ENCODE measurements at regions not wholly inside any gene's neighbourhood (a gene's known extent, or its start where the extent isn't known, plus 50 kb on each side); places are given as distances from the start of the nearest gene placed in this dataset.

- Mint-ChIP-seq H3K4me3 (no peak overlapping the region), H3K36me3 (no peaks in the 10 kb centered on the region), H3K27ac (no peak overlapping the region), H3K27me3 (no peaks in the 10 kb centered on the region), H3K9me3 (peaks cover 0 to 10% (median 0%) of the 10 kb centered on the region in 7 donors), H3K4me1 (no peaks in the 10 kb centered on the region)
- DNase-seq (no peak), ATAC-seq (ENCODE audit: low read depth in 2 of 2) (no peak)
Measured at GRCh38 chr14:82153689-82154088, 620.0 kb upstream of the SEL1L start.

- no peak for ATAC-seq (ENCODE audit: low read depth in 2 of 2)
- Mint-ChIP-seq H3K27me3 (no peaks in the 10 kb centered on the region), H3K9me3 (peaks cover 0 to 8% (median 5%) of the 10 kb centered on the region in 7 donors), H3K4me1 (no peaks in the 10 kb centered on the region), H3K27ac (no peak overlapping the region), H3K4me3 (no peak overlapping the region), H3K36me3 (no peaks in the 10 kb centered on the region)
- no peak for DNase-seq
Measured at GRCh38 chr14:82159624-82160023, 626.0 kb upstream of the SEL1L start.

- ATAC-seq (ENCODE audit: low read depth in 2 of 2): no peak
Measured at GRCh38 chr14:82180139-82180538, 646.5 kb upstream of the SEL1L start.

GRCh38 chr14:82182646-82183045 lies 649.0 kb upstream of the SEL1L start:
- DNase-seq (no peak), ATAC-seq (ENCODE audit: low read depth in 2 of 2) (no peak)
- Mint-ChIP-seq H3K4me3 (no peak overlapping the region), H3K36me3 (no peaks in the 10 kb centered on the region), H3K9me3 (peaks cover 2 to 10% (median 6%) of the 10 kb centered on the region in 7 donors), H3K27me3 (no peaks in the 10 kb centered on the region), H3K4me1 (no peaks in the 10 kb centered on the region), H3K27ac (no peak overlapping the region)

More at GRCh38 chr14:82180139-82180538, 646.5 kb upstream of the SEL1L start:
- no peak overlapping the region for H3K4me3 Mint-ChIP-seq
- H3K27me3 Mint-ChIP-seq: no peaks in the 10 kb centered on the region
- H3K9me3 Mint-ChIP-seq: peaks cover 0 to 8% (median 3%) of the 10 kb centered on the region in 7 donors
- DNase-seq: no peak
- H3K27ac Mint-ChIP-seq: no peak overlapping the region
- no peaks in the 10 kb centered on the region for H3K4me1 Mint-ChIP-seq
- H3K36me3 Mint-ChIP-seq: no peaks in the 10 kb centered on the region

- H3K27ac Mint-ChIP-seq: no peak overlapping the region
- peaks cover 0 to 11% (median 8%) of the 10 kb centered on the region in 7 donors for H3K9me3 Mint-ChIP-seq
- ATAC-seq (ENCODE audit: low read depth in 2 of 2) (no peak), DNase-seq (no peak)
- no peaks in the 10 kb centered on the region for H3K36me3 Mint-ChIP-seq
- no peaks in the 10 kb centered on the region for H3K27me3 Mint-ChIP-seq
- H3K4me1 Mint-ChIP-seq: no peaks in the 10 kb centered on the region
- no peak overlapping the region for H3K4me3 Mint-ChIP-seq
Measured at GRCh38 chr14:82190742-82191141, 657.1 kb upstream of the SEL1L start.

- H3K4me1 Mint-ChIP-seq: no peaks in the 10 kb centered on the region
- no peaks in the 10 kb centered on the region for H3K36me3 Mint-ChIP-seq
- peaks cover 0 to 11% (median 6%) of the 10 kb centered on the region in 7 donors for H3K9me3 Mint-ChIP-seq
- H3K4me3 Mint-ChIP-seq: no peak overlapping the region
- DNase-seq (no peak), ATAC-seq (ENCODE audit: low read depth in 2 of 2) (no peak)
- H3K27ac Mint-ChIP-seq: no peak overlapping the region
- no peaks in the 10 kb centered on the region for H3K27me3 Mint-ChIP-seq
Measured at GRCh38 chr14:82192387-82192786, 658.7 kb upstream of the SEL1L start.

GRCh38 chr14:82223276-82223675 lies 689.6 kb upstream of the SEL1L start:
- H3K36me3 Mint-ChIP-seq: no peaks in the 10 kb centered on the region
- H3K4me1 Mint-ChIP-seq: no peaks in the 10 kb centered on the region
- H3K4me3 Mint-ChIP-seq: no peak overlapping the region
- DNase-seq (no peak), ATAC-seq (ENCODE audit: low read depth in 2 of 2) (no peak)
- H3K9me3 Mint-ChIP-seq: peaks cover 0 to 12% (median 6%) of the 10 kb centered on the region in 7 donors
- no peak overlapping the region for H3K27ac Mint-ChIP-seq
- H3K27me3 Mint-ChIP-seq: no peaks in the 10 kb centered on the region

- no peak for DNase-seq
Measured at GRCh38 chr14:82224610-82225009, 691.0 kb upstream of the SEL1L start.

GRCh38 chr14:82230748-82231147 lies 697.1 kb upstream of the SEL1L start:
- Mint-ChIP-seq H3K27ac (no peak overlapping the region), H3K4me1 (no peaks in the 10 kb centered on the region), H3K27me3 (no peaks in the 10 kb centered on the region), H3K36me3 (no peaks in the 10 kb centered on the region), H3K4me3 (no peak overlapping the region), H3K9me3 (peaks cover 1 to 9% (median 7%) of the 10 kb centered on the region in 7 donors)
- DNase-seq (no peak), ATAC-seq (ENCODE audit: low read depth in 2 of 2) (no peak)

More at GRCh38 chr14:82224610-82225009, 691.0 kb upstream of the SEL1L start:
- Mint-ChIP-seq H3K9me3 (peaks cover 0 to 18% (median 7%) of the 10 kb centered on the region in 7 donors), H3K4me3 (no peak overlapping the region), H3K27me3 (no peaks in the 10 kb centered on the region), H3K36me3 (no peaks in the 10 kb centered on the region), H3K4me1 (no peaks in the 10 kb centered on the region), H3K27ac (peak overlapping the region in 1 of 6 donors; percentile 65)
- no peak for ATAC-seq (ENCODE audit: low read depth in 2 of 2)

GRCh38 chr14:82238649-82239048 lies 705.0 kb upstream of the SEL1L start:
- DNase-seq (no peak), ATAC-seq (ENCODE audit: low read depth in 2 of 2) (no peak)
- Mint-ChIP-seq H3K27ac (no peak overlapping the region), H3K36me3 (no peaks in the 10 kb centered on the region), H3K4me3 (no peak overlapping the region), H3K27me3 (no peaks in the 10 kb centered on the region), H3K4me1 (no peaks in the 10 kb centered on the region), H3K9me3 (peaks cover 0 to 10% (median 6%) of the 10 kb centered on the region in 7 donors)

GRCh38 chr14:82239223-82239622 lies 705.6 kb upstream of the SEL1L start:
- DNase-seq: no peak
- H3K9me3 Mint-ChIP-seq: peaks cover 0 to 10% (median 6%) of the 10 kb centered on the region in 7 donors
- no peak overlapping the region for H3K27ac Mint-ChIP-seq
- no peak overlapping the region for H3K4me3 Mint-ChIP-seq
- H3K27me3 Mint-ChIP-seq: no peaks in the 10 kb centered on the region
- H3K36me3 Mint-ChIP-seq: no peaks in the 10 kb centered on the region
- no peaks in the 10 kb centered on the region for H3K4me1 Mint-ChIP-seq
- no peak for ATAC-seq (ENCODE audit: low read depth in 2 of 2)

- no peaks in the 10 kb centered on the region for H3K4me1 Mint-ChIP-seq
- no peak for ATAC-seq (ENCODE audit: low read depth in 2 of 2)
- H3K4me3 Mint-ChIP-seq: no peak overlapping the region
- H3K36me3 Mint-ChIP-seq: no peaks in the 10 kb centered on the region
- H3K27ac Mint-ChIP-seq: no peak overlapping the region
- H3K9me3 Mint-ChIP-seq: peaks cover 0 to 4% (median 3%) of the 10 kb centered on the region in 7 donors
- no peak for DNase-seq
- H3K27me3 Mint-ChIP-seq: no peaks in the 10 kb centered on the region
Measured at GRCh38 chr14:82244791-82245190, 711.1 kb upstream of the SEL1L start.

- H3K4me1 Mint-ChIP-seq: no peaks in the 10 kb centered on the region
- H3K36me3 Mint-ChIP-seq: no peaks in the 10 kb centered on the region
- DNase-seq (no peak), ATAC-seq (ENCODE audit: low read depth in 2 of 2) (no peak)
- peaks cover 0 to 11% (median 2%) of the 10 kb centered on the region in 7 donors for H3K9me3 Mint-ChIP-seq
- no peak overlapping the region for H3K4me3 Mint-ChIP-seq
- H3K27me3 Mint-ChIP-seq: no peaks in the 10 kb centered on the region
- H3K27ac Mint-ChIP-seq: no peak overlapping the region
Measured at GRCh38 chr14:82251494-82251893, 717.8 kb upstream of the SEL1L start.

GRCh38 chr14:82270286-82270685 lies 736.6 kb upstream of the SEL1L start:
- ATAC-seq (ENCODE audit: low read depth in 2 of 2) (no peak), DNase-seq (no peak)
- no peaks in the 10 kb centered on the region for H3K27me3 Mint-ChIP-seq
- no peak overlapping the region for H3K4me3 Mint-ChIP-seq
- no peaks in the 10 kb centered on the region for H3K4me1 Mint-ChIP-seq
- H3K36me3 Mint-ChIP-seq: no peaks in the 10 kb centered on the region
- no peak overlapping the region for H3K27ac Mint-ChIP-seq
- peaks cover 0 to 17% (median 2%) of the 10 kb centered on the region in 7 donors for H3K9me3 Mint-ChIP-seq

- no peaks in the 10 kb centered on the region for H3K27me3 Mint-ChIP-seq
- no peaks in the 10 kb centered on the region for H3K36me3 Mint-ChIP-seq
- H3K27ac Mint-ChIP-seq: no peak overlapping the region
- no peaks in the 10 kb centered on the region for H3K4me1 Mint-ChIP-seq
- ATAC-seq (ENCODE audit: low read depth in 2 of 2) (no peak), DNase-seq (no peak)
- H3K4me3 Mint-ChIP-seq: no peak overlapping the region
- H3K9me3 Mint-ChIP-seq: peaks cover 0 to 8% (median 5%) of the 10 kb centered on the region in 7 donors
Measured at GRCh38 chr14:82298811-82299210, 765.2 kb upstream of the SEL1L start.
